ENCODE measurements at regions not wholly inside any gene's neighbourhood (a gene's known extent, or its start where the extent isn't known, plus 50 kb on each side); places are given as distances from the start of the nearest gene placed in this dataset.
"Not testable (repeated sequence)": the region's sequence is repeated elsewhere in the genome, so short reads cannot be mapped to it uniquely, and the experiment has no call there.

GRCh38 chr1:29682171-29682918 lies 446.0 kb downstream of the PTPRU start:
- H3K4me3 ChIP-seq (ENCODE audit: low read depth, low read length): no peak overlapping the region
- no peaks in the 10 kb centered on the region for H3K36me3 ChIP-seq (ENCODE audit: control insufficient read depth, insufficient read depth, low read length)
- TF ChIP-seq CTCF (IDR thresholded peaks at IDR 0.05; ENCODE audit: insufficient read depth, low read length, poor library complexity, severe bottlenecking): no peak
- no peak for DNase-seq (ENCODE audit: low read depth)
- no peaks in the 10 kb centered on the region for H3K27me3 ChIP-seq (ENCODE audit: control insufficient read depth, insufficient read depth, low read length)

- DNase-seq (ENCODE audit: low read depth); H3K27me3 ChIP-seq (ENCODE audit: control insufficient read depth, insufficient read depth, low read length); H3K36me3 ChIP-seq (ENCODE audit: control insufficient read depth, insufficient read depth, low read length); H3K4me3 ChIP-seq (ENCODE audit: low read depth, low read length): not testable (repeated sequence)
Measured at GRCh38 chr1:29681416-29681815, 445.1 kb downstream of the PTPRU start.

GRCh38 chr1:29679828-29680558 lies 443.7 kb downstream of the PTPRU start:
- Histone ChIP-seq H3K36me3 (ENCODE audit: control insufficient read depth, insufficient read depth, low read length) (no peaks in the 10 kb centered on the region), H3K4me3 (ENCODE audit: low read depth, low read length) (no peak overlapping the region), H3K27me3 (ENCODE audit: control insufficient read depth, insufficient read depth, low read length) (no peaks in the 10 kb centered on the region)
- no peak for TF ChIP-seq CTCF (IDR thresholded peaks at IDR 0.05; ENCODE audit: insufficient read depth, low read length, poor library complexity, severe bottlenecking)
- no peak for DNase-seq (ENCODE audit: low read depth)

- DNase-seq (ENCODE audit: low read depth): no peak
- Histone ChIP-seq H3K36me3 (ENCODE audit: control insufficient read depth, insufficient read depth, low read length) (no peaks in the 10 kb centered on the region), H3K27me3 (ENCODE audit: control insufficient read depth, insufficient read depth, low read length) (no peaks in the 10 kb centered on the region), H3K4me3 (ENCODE audit: low read depth, low read length) (no peak overlapping the region)
- no peak for TF ChIP-seq CTCF (IDR thresholded peaks at IDR 0.05; ENCODE audit: insufficient read depth, low read length, poor library complexity, severe bottlenecking)
Measured at GRCh38 chr1:29679316-29679715, 443.0 kb downstream of the PTPRU start.

GRCh38 chr1:29677028-29678024 lies 441.0 kb downstream of the PTPRU start:
- no peaks in the 10 kb centered on the region for H3K27me3 ChIP-seq (ENCODE audit: control insufficient read depth, insufficient read depth, low read length)
- TF ChIP-seq CTCF (IDR thresholded peaks at IDR 0.05; ENCODE audit: insufficient read depth, low read length, poor library complexity, severe bottlenecking): no peak
- DNase-seq (ENCODE audit: low read depth): no peak
- no peak overlapping the region for H3K4me3 ChIP-seq (ENCODE audit: low read depth, low read length)
- no peaks in the 10 kb centered on the region for H3K36me3 ChIP-seq (ENCODE audit: control insufficient read depth, insufficient read depth, low read length)

- no peak for TF ChIP-seq CTCF (IDR thresholded peaks at IDR 0.05; ENCODE audit: insufficient read depth, low read length, poor library complexity, severe bottlenecking)
- Histone ChIP-seq H3K27me3 (ENCODE audit: control insufficient read depth, insufficient read depth, low read length) (no peaks in the 10 kb centered on the region), H3K36me3 (ENCODE audit: control insufficient read depth, insufficient read depth, low read length) (no peaks in the 10 kb centered on the region), H3K4me3 (ENCODE audit: low read depth, low read length) (no peak overlapping the region)
- DNase-seq (ENCODE audit: low read depth): no peak
Measured at GRCh38 chr1:29676496-29676895, 440.2 kb downstream of the PTPRU start.

All from kidney epithelial cell (primary cell).